ENCODE measurements at regions not wholly inside any gene's neighbourhood (a gene's known extent, or its start where the extent isn't known, plus 50 kb on each side); places are given as distances from the start of the nearest gene placed in this dataset.

GRCh38 chr2:12107939-12108338, 361.5 kb downstream of the LPIN1 start:
- no peak for DNase-seq (ENCODE audit: low read depth in 2 of 2, low spot score in 1 of 2)

- DNase-seq (ENCODE audit: low read depth in 2 of 2, low spot score in 1 of 2): no peak
These were observed 363.1 kb downstream of the LPIN1 start for GRCh38 chr2:12109363-12110017.

DNA sequence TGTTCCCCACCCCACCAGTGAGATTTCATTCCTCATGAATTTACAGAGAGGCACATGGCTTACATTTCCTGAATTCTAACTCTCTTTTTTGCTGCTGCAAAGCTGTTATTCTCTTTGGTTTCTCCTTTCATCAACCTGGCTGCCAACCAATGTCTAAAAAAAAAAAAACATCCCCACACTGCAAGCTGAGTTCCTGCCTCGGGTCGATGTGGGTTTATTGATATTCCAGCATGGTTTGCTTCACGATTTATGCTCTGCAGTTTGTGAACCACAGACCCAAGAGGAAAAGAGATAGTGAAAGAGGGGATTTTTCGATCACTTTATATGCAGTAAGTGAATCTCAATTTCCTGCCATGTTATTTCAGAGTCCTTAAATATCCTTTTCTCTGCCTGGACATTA, 363.6 kb downstream of the LPIN1 start:
- DNase-seq (ENCODE audit: low read depth in 2 of 2, low spot score in 1 of 2): no peak

- DNase-seq (ENCODE audit: low read depth in 2 of 2, low spot score in 1 of 2): no peak
These were observed 364.0 kb downstream of the LPIN1 start for GRCh38 chr2:12110481-12110880.

GRCh38 chr2:12113412-12113811, 367.0 kb downstream of the LPIN1 start:
- no peak for DNase-seq (ENCODE audit: low read depth in 2 of 2, low spot score in 1 of 2)

DNA sequence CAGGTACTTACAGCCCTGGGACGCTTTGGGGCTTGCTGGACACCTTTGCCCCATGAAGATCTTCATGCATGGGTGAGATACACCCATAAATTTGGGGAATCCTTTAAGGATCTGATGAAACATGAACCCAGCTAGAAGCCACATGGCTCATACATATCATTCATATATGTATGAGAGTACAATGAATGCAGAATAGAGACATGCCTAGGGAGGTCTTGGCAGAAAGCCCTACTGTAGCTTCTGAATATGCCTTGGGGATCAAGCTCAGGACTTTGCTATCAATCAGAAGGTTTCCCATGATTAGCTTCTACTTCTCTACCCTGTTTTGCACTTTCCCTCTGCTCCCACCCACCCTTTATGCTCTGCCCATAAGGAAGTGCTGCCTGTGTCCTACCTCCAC, 368.4 kb downstream of the LPIN1 start:
- DNase-seq (ENCODE audit: low read depth in 2 of 2, low spot score in 1 of 2): no peak

GRCh38 chr2:12116228-12116750, 369.9 kb downstream of the LPIN1 start:
- DNase-seq (ENCODE audit: low read depth in 2 of 2, low spot score in 1 of 2): no peak

DNA sequence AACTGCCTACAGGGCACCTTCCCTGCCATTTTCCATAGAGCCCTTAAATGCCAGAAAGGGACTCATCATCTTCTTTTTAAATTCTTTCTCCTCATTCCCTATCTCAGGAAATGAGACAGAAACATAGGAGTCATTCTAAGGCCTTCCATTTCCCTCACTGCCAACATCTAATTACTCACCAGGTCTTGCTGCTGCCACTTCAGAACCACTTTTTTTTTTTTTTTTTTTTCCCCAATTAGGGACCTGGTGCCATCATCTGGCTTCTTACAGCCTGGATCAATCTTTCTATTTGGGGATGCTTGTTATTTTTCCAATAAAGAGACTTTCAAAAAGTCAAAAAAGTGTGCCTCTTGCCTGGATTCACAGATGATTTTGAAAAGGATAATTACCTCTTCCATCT, 373.4 kb downstream of the LPIN1 start:
- no peak for DNase-seq (ENCODE audit: low read depth in 2 of 2, low spot score in 1 of 2)

DNA sequence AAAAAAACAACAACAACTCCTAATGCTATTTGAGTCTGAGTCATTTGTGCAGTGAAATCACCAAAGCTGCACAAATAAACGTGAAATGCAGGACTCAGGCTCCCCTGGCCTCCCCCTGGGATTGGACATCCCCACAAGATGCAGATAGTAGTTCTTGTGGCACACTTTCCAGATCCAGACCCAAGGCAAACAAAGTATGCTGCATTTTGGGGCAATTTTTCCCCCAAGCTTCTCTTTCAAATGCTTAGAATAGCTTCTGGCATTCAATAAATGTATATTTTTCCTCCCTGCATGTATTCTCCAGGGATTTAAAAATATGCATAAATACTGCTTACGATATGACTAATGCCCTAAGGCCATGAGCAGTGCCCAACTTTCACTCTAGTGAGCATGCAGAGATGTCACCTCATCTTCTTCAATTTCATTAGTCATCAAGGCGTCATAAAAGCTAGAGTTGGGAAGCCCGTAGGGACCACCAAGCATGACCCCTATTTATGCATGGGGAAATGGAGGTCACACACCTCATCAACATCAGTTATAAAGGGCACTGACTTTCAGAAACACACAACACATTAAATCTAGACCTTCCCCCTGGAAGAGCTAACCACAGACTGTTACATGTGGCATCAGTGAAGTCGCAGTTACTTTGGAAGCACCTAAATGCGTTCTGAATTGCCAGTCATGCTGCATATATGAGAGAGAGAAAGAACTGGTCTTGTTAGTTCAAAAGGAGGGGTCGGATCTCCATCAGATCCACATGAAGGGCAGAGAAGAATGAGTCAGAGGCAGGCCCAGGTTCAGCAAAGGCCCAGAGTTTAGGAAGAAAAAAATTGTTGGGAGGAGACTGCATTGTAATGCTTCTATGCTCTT, 374.1 kb downstream of the LPIN1 start:
- no peak for DNase-seq (ENCODE audit: low read depth in 2 of 2, low spot score in 1 of 2)

DNA sequence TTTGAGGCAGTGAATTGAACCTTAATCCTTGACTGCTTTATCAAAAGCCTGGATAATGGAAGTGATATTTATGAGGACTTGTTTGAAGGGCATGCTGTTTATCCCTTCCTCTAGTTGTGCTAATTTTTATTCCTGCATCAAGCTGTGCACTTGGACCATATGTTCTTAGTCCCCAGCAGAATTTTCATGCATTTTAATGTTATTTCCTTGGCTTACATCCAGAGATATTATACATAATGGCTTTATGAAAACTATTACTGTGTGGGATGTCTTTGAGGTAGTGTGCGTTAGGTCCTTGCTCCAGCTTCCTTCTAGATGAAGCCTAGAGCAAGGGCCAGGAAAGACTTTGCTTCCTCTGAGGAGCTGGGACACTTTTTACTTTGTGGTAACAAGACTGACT, 378.4 kb downstream of the LPIN1 start:
- DNase-seq (ENCODE audit: low read depth in 2 of 2, low spot score in 1 of 2): no peak

GRCh38 chr2:12126318-12126717, 379.9 kb downstream of the LPIN1 start:
- DNase-seq (ENCODE audit: low read depth in 2 of 2, low spot score in 1 of 2): no peak

DNA sequence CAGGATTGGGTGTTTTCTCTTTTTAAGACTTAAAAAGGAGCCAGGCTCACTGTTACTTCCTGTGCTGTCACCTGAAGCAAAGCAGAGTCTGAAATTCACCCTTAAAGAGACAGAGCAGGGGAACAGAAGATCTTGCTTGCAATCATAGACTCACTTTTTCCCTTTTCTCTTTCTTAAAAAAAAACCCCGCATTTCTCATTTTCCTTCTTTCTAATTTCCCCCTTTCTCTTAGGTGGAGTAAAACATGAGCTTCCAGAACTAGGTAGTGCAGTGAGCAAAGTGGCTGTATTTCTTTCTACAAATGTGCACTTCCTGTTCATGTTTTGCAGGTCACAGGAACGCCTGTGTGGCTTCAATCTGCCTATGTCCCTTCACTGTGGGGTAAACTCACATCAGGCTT, 381.2 kb downstream of the LPIN1 start:
- DNase-seq (ENCODE audit: low read depth in 2 of 2, low spot score in 1 of 2): no peak

GRCh38 chr2:12131975-12132374, 385.5 kb downstream of the LPIN1 start:
- DNase-seq (ENCODE audit: low read depth in 2 of 2, low spot score in 1 of 2): no peak

DNA sequence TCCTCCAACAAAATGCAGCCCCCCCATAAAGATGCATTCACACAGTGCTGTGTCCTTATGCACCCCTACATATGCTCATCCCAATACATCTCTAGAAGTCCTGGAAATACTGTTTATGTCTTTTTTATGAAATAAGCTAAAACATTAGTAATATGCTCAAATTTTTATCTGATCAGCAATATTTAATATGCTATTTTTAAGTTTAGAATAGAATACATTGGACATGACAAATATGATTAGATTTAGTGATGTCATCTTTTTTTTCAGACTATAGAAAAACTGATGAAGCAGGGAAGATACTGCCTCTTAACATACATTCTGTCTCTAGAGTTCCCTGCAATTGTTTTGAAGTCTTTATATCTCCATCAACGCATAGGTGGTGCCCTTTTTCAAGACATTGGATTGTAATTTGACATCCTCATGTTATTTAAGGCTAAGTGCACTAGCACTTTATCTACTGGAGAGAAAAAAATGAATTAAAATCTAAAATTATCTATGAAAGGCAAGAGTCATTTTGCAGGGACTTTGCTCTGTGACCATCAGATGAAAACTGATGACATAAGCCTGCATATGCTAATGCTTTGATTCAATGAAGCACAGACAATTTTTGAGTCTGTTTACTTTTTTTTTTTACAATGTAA, 395.3 kb downstream of the LPIN1 start:
- no peak for DNase-seq (ENCODE audit: low read depth in 2 of 2, low spot score in 1 of 2)

- DNase-seq (ENCODE audit: low read depth in 2 of 2, low spot score in 1 of 2): no peak
These were observed 405.3 kb downstream of the LPIN1 start for GRCh38 chr2:12151716-12152115.

GRCh38 chr2:12152888-12153287, 406.5 kb downstream of the LPIN1 start:
- no peak for DNase-seq (ENCODE audit: low read depth in 2 of 2, low spot score in 1 of 2)

- DNase-seq (ENCODE audit: low read depth in 2 of 2, low spot score in 1 of 2): no peak
These were observed 409.0 kb downstream of the LPIN1 start for GRCh38 chr2:12155303-12156051.

GRCh38 chr2:12156349-12156748, 409.9 kb downstream of the LPIN1 start:
- no peak for DNase-seq (ENCODE audit: low read depth in 2 of 2, low spot score in 1 of 2)

GRCh38 chr2:12161085-12161484, 414.7 kb downstream of the LPIN1 start:
- no peak for DNase-seq (ENCODE audit: low read depth in 2 of 2, low spot score in 1 of 2)

DNA sequence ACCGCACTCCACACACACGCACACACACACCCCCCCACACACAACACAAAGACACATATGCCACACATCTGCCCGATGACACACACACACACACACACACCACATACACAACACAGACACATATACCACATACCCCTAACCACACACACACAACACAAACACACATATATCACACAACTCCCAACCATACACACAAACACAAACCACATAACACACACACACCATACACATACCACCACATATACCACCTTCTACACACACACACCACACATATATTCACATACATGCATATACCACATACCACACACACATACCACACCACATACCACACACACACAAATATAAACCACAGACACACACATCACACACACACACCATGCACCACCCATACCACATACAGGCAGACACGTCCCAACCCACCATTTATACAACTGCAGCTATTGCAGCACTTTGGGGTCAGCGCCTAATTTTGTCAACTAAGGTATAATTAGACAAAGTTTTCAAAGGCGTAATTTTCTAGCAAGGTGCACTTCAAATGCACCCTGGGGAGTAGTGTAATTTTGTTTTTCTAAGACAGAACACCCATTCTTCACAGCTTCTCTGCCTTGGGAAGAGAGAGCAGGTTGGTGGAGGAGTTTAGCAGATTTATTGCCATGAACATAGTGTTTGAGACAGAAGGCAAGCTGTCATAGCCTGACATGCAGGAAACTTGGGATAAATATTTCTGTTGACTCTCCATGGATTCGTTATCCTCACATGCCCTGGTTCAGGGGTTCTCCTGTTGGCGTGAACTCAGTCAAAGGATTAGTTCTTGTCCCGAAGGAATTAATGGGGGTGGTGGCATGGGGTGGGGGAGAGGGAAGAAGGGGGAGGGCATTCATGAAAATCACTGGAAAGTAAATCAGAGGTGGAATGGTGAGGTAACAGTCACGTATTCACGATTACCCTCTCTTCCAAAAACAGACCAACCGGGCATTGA, 416.1 kb downstream of the LPIN1 start:
- DNase-seq (ENCODE audit: low read depth in 2 of 2, low spot score in 1 of 2): no peak
